SHP77 treated with DMSO at 0.1 percent for 48 hours (cell line): ENCODE measurements at regions not wholly inside any gene's neighbourhood (a gene's known extent, or its start where the extent isn't known, plus 50 kb on each side); places are given as distances from the start of the nearest gene placed in this dataset.
A peak's percentile ranks its signal among the peaks of the same experiment; 100 is the strongest.
"Not testable (repeated sequence)": the region's sequence is repeated elsewhere in the genome, so short reads cannot be mapped to it uniquely, and the experiment has no call there.

Source experiments
- DNase-seq: peaks from one replicate; lab custom pipeline; 2025; lab: John Stamatoyannopoulos, UW

DNA sequence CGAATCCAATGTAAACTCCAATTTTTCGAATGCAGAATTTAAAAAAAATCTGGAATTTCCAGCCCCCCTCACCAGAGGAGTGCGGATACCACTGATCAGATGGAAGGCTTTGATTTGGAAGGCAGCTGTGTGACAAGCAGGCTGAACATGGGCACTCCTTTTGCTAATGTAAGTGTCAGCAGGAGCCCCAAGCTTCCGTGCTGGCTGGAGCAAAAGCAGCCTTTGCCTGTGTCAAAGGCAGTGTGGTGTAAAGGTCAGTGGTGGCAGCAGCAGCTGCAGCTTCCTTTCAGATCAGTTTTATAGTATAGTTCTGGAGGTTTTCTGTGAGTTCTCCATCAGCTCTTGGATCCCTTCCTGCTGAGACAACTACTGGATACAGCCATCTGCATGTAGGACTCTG lies 259.9 kb downstream of the CTH start:
- no peak for DNase-seq

DNA sequence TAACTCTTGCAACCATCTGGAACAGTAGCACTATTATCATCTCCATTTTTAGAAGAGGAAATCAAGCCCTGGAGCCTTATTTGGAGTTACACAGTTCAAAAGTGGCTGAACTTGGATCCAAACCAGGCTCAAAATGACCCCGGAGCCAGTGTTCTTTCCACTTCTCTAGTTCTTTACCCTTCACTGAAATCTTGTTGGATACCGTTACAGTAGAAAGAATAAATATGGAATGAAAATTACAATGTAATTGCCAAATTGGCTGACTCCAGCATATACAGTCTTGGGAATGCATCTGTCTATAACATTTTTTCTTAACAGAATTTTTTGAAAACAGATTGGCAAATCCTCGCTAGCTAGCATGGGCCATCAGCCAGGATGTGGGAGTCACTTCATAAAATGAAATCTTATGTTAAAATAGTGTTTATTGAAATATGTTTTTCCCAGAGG lies 261.4 kb downstream of the CTH start:
- no peak for DNase-seq

DNA sequence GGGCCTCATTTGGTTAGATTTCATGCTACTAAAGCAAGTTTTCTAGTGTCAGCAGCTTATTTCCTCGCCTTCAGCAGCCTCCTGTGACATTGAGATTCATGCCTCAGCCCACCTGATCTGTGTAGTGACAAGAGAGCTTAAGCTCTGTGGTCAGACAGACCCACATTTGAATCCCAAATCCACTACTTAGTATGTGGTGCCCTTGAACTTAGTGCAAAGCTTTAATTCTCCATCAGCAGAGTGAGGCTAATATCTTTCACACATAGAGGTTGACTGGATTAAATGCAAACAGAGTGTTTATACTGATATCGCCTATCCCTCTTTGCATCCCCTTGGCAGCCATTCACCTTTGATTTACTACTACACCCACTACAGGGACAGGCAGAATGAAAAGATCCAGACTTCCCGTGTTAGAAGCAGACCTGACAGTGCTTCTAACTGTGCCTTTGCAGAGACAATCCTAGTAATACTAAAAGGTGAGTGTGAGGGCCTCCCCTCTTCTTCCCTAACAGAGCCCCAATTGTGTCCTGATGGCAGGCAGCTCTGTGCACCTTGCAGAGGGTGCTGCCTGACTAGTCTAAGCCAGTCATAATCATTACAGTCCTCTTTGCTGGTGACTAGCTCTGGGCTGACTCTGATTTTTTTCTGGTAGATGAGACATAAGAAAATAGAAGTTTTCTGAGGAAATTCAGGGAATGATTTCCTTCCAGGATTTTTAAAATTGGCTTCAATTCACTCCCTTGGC lies 264.0 kb downstream of the CTH start:
- no peak for DNase-seq

DNA sequence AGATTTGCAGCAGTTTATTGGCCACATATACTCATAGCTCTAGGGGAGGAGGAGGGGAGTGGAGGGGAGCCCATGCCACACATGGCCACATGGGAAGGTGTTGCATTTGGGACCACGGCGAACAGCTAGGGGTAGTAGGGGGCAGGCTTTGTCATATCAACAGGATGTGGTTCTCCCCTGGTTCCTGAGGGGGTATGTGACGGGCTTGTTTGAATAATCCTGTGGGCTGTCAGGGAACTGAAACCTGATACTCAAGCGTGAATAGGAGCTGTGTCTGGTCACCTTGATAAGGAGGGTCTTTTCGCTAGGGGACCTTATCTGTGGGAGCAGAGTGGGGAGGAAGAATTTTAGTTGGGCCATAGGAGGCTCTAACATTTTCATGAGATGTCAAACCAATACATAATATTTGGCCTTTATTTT lies 264.7 kb downstream of the CTH start:
- DNase-seq: no peak

DNA sequence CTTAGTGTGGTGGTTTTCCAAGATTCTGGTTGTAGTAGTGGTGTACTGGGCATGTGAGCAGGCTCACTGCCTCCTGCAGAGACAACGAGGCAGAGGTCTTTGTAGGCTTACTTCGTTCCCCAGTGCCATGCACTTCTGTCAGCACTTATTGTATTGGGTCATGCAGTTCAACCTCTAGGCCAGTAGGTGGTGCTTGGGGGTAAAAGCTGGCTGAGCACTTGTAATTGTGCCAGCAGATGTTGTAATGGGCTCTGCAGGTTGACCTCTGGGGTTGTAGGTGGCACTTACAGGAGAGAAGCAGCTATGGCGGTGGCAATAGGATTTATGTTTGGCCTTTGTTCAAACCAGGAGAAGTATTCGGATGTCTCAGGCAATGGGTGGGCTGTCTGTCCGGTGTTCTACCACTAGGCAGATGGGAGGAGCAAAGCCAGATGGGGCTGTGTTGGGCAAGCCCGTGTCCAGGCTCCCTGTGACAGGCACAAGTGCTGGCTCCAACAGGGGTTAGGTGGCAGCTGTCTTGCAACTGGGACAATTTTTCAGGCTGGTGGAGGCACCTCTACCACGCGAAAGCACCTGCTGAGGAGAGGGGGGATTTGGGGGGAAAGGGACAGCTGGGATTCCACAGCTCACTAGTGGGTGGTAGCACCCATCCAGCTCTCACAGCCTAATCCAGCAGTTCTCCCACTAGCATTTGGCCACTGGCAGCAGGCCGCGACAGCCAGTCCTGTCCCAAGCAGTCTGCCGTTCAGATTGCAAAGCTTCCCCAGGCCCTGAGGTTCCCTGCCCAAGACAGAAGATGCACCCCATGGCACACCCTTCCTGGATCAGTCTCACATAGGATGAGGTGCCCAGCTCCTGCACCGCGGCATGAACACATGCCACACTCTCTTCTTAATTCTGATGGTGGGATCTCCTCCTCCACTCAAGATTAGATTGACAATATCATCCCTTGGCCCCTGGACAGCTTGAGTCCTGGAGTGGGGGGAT lies 274.5 kb downstream of the CTH start:
- peak; percentile 21 for DNase-seq

DNA sequence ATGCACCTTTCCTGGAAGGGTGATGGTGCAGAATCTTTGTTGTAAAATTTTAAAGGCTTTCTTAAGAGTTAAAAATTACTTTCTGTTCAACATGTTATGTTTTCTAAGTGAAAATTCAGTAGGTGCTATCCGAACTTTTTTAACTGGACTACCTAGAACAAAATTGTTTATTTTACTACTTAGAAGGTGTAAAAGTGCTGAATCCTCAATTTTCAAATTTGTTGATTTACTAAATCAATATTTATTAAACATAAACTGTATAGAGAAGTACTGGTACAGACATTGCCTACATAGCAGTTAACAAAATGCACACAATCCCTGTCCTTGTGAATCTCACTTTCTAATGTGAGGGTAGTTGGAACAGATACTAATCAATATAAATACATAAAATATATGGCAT lies 277.5 kb downstream of the CTH start:
- DNase-seq: no peak

DNA sequence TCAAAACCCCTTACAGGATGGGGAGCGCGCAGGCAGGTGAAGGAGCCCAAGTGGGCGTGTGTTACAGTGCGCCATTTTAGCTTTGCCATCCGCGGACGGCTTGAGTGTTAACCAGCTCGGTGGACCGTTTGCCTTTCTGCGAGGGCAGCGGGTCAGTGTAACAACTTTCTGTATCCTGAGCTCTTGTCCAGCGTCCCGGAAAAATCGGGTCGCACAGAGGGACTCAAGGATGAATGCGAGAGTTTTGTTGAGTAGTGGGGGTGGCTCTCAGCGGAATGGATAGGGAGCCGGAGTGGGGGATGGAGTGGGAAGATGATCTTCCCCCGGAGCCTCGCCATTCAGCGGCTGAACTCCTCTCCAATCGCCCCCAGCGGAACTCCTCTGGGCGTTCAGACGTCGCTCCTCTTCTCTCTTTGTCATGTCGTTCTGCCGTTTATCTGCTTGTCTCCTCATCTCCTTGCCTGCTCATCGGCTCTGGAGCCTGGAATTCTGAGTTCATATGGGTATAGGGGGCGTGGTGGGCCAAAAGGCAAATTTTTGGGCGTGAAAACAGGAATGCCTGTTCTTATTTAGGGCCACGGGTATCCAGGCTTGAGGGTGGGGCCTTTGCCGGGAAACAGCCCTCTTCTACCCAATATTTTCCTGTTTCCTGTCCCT lies 295.4 kb downstream of the CTH start:
- DNase-seq: no peak

DNA sequence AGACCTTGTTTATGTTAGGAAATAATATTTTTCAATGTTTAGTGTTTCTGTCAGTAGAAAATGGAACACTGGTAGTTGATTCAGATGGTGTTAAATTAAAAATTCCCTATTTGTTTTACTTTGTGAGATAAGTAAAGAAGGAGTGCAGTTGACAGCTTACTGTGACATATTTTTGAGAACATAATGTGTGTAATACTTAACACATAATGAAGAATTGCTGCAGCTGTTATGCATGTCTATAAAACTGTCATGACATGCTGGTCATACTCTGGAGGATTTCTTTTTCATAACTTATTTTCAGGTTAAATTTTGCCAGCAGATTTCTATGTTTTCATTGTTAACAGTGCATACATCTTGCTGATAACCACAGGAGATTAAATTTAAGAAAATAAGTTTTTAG lies 296.1 kb downstream of the CTH start:
- no peak for DNase-seq

DNA sequence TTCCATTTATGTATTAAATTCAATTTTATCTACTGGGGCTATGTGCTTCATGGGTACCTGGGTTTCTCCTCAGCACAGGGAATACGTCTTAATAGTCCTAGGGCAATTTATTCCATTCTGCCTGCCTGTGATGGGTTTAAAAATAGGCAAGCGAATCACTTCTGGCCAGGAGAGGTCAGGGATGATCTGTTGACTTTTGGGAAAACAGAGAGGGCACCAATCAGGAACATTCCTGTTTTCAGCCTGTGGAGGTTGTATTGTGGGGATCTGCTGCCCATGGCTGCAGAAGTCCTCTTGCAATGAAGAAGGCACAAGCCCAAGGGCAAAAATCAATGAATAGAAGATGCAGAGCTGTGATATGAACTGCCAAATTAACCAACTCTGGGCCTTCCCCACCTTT lies 303.1 kb downstream of the CTH start:
- no peak for DNase-seq

DNA sequence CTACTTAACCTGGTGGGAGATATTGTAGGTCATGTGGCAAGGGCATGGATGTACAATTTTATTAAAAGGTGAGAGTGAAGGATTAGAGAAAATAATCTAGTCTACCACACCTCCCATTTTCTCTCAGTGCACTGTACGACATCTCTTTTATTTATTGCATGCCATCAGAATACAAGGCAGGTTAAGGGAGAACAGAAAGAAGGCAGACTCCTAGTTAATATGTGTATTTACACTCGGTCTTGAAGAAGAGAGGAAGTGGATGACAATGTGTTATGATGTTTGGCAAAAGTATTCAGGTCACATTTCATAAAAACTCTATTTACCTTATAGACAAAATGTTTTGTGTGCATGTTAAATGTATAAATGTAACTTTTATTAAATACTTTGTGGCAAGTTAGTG lies 306.1 kb downstream of the CTH start:
- no peak for DNase-seq

DNA sequence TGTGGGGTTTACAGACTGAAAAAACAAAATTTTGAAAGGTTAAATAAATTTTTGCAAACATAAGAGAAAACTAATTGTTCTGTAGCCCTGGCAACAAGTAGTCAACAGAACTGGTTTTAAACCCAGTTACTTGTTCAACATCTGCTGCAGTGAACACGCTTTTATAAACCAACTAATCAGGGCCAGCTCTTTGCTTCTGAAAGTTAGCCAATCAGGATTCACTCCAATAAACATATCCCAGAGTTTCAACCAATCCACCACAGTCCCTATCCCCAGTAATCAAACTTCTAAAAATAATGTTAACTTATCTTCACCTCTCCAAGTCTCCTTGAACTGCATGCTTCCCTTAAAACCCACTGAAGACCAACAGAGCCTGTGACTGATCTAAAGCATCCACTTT lies 306.6 kb downstream of the CTH start:
- DNase-seq: no peak

DNA sequence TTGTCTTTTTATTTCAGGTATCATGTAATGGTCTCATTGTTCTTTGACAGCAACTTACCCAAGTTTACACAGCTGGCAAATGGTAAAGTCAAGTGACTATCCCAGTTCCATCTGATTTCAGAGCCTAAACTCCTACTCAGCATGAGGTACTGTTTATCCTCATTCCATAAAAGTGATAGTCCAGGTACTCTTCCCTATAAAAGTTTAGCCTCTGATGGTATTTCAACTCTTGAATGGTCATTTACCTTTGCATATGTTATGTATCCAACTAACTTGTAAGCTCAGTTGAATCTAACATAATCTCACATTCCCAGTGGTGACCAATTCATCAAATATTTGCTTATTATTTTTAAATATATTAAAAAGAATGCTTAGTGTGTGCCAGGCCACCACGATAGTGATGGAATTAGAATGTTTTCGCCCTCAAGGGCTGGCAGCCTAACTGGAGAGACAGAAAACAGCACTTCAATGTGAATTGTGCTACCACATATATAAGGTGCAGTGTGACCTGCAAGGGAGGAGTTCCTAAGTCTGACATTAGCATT lies 307.1 kb downstream of the CTH start:
- DNase-seq: no peak

DNA sequence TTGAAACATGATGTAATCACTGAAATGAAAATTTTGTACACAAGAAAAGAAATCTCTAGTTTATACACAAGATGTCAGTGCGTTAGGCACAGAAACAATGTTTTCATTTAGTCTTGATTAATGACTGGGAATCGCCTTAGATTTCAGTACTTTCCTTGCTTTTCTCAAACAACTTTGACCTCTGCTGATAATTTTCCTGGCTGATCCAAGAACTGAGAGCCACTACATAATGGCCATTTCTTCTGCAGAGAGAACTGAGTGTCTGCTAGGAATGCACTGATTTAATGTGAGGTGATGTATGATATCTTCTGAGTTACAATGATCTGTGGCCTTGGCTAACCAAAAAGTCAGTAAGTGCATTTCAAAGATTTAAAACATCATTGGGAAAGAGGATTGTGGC lies 308.1 kb downstream of the CTH start:
- DNase-seq: no peak

DNA sequence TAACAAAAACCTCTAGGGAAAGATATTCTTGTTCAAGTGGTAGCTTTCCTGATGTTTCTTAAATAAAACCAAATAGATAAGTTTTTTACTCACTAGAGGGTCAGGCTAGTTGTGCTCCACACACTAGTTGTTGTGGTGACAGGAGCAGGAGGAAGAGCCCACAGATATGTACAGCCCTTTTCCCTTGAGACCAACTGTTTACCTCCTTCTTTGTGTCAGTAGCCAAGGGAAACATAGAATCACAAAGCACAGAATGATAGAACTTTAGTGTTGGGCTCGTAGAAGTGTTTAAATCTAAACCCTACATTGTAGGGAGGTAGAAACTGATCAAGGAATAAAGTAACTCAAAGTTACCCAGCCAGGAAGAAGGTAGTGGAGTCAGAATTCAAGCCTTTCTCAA lies 309.0 kb downstream of the CTH start:
- DNase-seq: no peak

DNA sequence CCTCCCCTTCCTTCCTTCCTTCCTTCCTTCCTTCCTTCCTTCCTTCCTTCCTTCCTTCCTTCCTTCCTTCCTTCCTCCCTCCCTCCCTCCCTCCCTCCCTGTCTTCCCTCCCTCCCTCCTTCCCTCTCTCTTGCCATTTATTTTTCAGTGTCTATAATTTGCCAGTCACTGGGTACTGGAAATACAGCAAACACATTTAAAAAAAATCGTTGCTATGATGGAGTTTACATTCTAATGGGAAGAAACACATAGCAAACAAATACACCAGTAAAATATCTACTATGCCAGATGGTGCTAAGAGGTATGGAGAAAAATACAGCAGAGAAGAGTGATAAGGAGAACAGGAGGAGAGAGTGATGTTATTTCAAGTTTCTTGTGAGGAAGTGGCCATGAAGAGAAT lies 309.5 kb downstream of the CTH start:
- no peak for DNase-seq

DNA sequence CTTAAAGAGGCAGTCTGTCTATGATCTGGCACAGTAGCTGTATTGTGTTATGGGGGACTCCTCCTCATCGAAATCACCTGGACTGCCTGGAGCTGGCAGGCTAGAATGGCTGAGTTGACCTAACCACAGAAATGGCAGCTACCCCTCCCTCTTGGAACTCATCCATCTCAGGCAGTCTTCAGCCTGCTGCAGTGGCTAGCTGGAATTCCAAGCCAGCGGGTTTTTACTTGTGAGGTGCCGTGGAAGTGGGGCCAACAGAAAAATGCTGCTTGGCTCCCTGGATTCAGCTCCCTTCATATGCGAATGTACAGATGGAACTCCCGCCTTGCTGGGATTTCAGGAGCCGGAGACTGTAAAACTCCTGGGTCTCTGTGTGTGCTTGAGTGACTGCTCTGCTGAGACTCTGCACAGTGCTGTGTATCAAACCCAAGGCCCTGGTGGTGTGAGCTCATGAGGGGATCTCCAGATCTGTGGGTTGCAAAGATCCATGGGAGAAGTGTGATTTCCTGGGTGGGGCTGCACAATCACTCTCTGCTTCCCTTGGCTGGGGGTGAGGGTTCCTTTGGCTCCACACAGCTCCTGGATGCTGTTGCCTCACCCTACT lies 316.9 kb downstream of the CTH start:
- no peak for DNase-seq

DNA sequence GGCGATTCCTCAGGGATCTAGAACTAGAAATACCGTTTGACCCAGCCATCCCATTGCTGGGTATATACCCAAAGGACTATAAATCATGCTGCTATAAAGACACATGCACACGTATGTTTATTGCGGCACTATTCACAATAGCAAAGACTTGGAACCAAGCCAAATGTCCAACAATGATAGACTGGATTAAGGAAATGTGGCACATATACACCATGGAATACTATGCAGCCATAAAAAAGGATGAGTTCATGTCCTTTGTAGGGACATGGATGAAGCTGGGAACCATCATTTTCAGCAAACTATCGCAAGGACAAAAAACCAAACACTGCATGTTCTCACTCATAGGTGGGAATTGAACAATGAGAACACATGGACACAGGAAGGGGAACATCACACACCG lies 311.1 kb downstream of the PTGER3 start:
- DNase-seq: not testable (repeated sequence)

DNA sequence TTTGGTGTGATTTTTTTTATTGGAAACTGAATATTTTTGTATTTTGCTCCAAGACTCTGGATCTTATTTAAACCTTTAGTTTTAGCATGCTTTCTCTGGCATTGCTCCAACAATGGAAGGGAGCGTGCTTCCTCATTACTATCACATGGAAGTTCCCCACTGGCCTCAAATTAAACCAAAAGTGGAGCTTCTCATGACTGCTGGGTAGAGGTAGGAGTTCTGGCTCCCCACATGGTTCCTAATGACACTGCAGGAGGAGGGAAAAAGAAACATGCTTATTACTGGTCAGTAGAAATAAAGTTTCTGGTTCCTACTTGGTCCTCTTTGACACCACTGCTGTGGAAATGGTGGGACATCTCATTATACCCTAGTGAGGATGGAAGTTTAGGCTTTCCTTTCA lies 310.5 kb downstream of the PTGER3 start:
- DNase-seq: no peak

DNA sequence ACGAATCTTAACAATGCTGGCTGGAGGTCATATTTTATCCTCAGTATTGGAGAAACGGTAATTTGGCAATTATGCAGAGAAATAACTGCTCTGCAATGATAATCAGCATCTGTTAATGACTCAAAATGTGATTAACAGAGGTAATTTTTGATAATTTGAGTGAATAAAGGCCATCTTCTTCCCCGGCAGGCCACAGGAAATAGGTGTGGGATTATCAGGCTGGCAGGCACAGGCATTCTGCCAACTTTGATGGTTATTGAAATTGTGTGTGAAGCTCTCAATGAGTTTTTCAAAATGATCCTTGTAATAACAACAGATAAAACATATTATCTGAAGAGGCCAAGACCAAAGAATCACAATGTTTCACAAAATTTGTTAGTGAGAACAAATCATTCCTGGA lies 309.0 kb downstream of the PTGER3 start:
- DNase-seq: no peak

DNA sequence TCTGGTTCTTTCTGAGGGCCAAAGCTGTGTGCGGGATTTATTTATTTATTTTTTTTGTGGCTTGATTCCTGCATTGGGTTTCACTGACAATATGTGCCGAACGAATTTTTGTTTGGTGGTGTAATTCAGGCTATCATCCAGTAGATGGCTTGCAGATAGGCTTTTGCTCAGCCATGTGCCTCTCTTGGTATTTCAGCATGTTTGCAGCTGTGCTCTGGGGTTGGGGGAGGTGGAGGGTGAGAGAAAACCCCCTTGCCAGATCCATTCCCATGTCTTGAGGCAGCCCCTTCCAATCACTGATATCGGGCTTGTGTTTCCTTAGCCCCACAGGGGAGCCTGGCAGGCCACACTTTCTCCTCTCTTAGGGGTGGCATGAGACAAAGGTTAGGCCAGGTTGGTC lies 302.4 kb downstream of the PTGER3 start:
- DNase-seq: no peak

DNA sequence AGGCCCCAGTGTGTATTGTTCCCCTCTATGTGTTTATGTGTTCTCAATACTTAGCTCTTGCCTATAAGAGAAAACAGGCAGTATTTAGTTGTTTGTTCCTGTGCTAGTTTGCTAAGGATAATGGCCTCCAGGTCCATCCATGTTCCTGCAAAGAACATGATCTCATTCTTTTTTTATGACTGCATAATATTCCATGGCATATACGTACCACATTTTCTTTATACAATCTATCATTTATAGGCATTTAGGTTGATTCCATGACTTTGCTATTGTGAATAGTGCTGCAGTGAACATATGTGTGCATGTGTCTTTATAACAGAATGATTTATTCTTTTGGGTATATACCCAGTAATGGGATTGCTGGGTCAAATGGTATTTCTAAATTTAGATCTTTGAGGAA lies 301.6 kb downstream of the PTGER3 start:
- DNase-seq: not testable (repeated sequence)

DNA sequence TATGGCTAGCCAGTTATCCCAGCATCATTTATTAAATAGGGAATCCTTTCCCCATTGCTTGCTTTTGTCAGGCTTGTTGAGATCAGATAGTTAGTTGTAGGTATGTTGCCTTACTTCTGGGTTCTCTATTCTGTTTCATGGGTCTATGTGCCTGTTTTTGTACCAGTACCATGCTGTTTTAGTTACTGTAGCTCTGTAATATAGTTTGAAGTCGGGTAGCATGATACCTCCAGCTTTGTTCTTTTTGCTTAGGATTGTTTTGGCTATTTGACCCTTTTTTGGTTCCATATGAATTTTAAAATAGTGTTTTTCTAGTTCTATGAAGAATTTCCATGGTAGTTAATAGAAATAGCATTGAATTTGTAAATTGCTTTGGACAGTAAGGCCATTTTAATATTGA lies 300.5 kb downstream of the PTGER3 start:
- DNase-seq: not testable (repeated sequence)
